ENCODE measurements at regions not wholly inside any gene's neighbourhood (a gene's known extent, or its start where the extent isn't known, plus 50 kb on each side); places are given as distances from the start of the nearest gene placed in this dataset.

DNA sequence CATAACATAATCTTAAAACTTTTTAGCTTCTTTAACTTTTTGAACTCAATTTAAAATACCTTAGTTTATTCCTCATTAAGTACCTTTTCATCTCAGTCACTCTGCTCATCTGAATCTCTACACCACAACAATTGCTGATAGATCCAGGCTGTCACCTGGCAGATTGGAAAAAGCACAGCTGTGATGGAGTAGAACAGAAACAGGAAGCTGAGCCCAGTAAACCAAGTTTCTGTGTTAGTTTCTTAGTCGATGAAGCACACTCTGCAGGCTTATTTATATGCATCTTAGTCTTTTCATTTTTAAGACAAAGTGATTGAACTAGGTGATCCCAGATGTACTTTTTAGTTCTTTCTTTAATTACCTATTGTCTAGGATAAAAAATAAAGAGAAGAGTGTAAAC, 1398.0 kb upstream of the ALCAM start:
- intact Hi-C loops (cut with micrococcal nuclease; ENCODE audit: unreplicated experiment): no loop called here

DNA sequence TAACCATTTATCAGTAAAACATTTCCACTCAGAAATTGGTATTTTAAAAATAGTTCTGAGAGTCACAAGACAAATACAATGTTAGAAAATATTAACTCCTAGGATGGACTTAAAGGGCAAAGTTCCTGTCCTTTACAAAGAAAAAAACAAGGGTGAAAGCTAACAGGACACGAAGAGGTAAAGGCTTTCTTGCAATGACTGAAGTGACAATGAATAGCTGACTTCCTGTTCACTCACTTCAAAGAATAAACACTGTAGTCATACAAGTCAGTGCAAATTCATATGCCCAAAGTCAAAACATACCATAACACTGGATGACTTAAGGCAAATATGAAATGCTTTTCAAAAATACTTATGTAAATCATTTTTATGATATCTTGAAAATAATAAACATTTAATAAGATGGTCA, 1389.8 kb upstream of the ALCAM start:
- Histone ChIP-seq H3K27me3 (ENCODE audit: control insufficient read depth, insufficient read depth, low read length) (no peaks in the 10 kb centered on the region), H3K36me3 (ENCODE audit: control insufficient read depth, insufficient read depth, low read length) (no peaks in the 10 kb centered on the region), H3K4me1 (ENCODE audit: control insufficient read depth, insufficient read depth, low read length) (no peaks in the 10 kb centered on the region), H3K4me3 (ENCODE audit: low read depth in 2 of 2, low read length in 2 of 2) (no peak overlapping the region), H3K9me3 (ENCODE audit: control insufficient read depth, insufficient read depth, low read depth, low read length) (no peaks in the 10 kb centered on the region), H3K27ac (ENCODE audit: low read length) (no peak overlapping the region)
- intact Hi-C loops (cut with micrococcal nuclease; ENCODE audit: unreplicated experiment) (no loop called here), in situ Hi-C loops (cut with HindIII; ENCODE audit: low pct_unique_long_range_greater_than_20kb, low sequenced_read_pairs) (no loop called here)
- CTCF ChIA-PET: interaction anchor here (0.6 kb wide), 1 partner anchor 500 kb away, joined by 3 read pairs; no protein-coding TSS in a partner anchor
- TF ChIP-seq, protein P1, sequence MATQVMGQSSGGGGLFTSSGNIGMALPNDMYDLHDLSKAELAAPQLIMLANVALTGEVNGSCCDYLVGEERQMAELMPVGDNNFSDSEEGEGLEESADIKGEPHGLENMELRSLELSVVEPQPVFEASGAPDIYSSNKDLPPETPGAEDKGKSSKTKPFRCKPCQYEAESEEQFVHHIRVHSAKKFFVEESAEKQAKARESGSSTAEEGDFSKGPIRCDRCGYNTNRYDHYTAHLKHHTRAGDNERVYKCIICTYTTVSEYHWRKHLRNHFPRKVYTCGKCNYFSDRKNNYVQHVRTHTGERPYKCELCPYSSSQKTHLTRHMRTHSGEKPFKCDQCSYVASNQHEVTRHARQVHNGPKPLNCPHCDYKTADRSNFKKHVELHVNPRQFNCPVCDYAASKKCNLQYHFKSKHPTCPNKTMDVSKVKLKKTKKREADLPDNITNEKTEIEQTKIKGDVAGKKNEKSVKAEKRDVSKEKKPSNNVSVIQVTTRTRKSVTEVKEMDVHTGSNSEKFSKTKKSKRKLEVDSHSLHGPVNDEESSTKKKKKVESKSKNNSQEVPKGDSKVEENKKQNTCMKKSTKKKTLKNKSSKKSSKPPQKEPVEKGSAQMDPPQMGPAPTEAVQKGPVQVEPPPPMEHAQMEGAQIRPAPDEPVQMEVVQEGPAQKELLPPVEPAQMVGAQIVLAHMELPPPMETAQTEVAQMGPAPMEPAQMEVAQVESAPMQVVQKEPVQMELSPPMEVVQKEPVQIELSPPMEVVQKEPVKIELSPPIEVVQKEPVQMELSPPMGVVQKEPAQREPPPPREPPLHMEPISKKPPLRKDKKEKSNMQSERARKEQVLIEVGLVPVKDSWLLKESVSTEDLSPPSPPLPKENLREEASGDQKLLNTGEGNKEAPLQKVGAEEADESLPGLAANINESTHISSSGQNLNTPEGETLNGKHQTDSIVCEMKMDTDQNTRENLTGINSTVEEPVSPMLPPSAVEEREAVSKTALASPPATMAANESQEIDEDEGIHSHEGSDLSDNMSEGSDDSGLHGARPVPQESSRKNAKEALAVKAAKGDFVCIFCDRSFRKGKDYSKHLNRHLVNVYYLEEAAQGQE (IDR thresholded peaks at IDR 0.05; ENCODE audit: insufficient read depth in 1 of 2, low read depth in 2 of 2, low read length in 1 of 2): no peak
- TF ChIP-seq CTCF (IDR thresholded peaks at IDR 0.05) (no peak), TCF7L2 (IDR thresholded peaks at IDR 0.05; ENCODE audit: low read depth, low read length) (no peak), POLR2AphosphoS5 (IDR thresholded peaks at IDR 0.05; ENCODE audit: low read depth, low read length) (no peak), SIN3A (IDR thresholded peaks at IDR 0.05; ENCODE audit: borderline replicate concordance, insufficient read depth, low read depth, low read length) (no peak)
- no TSS peak for BruUV-seq (replicated peaks)
- POLR2A ChIA-PET: interaction anchor here (0.7 kb wide), 1 partner anchor 57 kb away, joined by 3 read pairs; no protein-coding TSS in a partner anchor
- ATAC-seq (no peak), DNase-seq (ENCODE audit: low read depth, low spot score) (no peak)

More for the DNA sequence above, 1398.0 kb upstream of the ALCAM start:
- ATAC-seq (no peak), DNase-seq (ENCODE audit: low read depth, low spot score) (no peak)
- Histone ChIP-seq H3K9me3 (ENCODE audit: control insufficient read depth, insufficient read depth, low read depth, low read length) (no peaks in the 10 kb centered on the region), H3K4me1 (ENCODE audit: control insufficient read depth, insufficient read depth, low read length) (no peaks in the 10 kb centered on the region), H3K27me3 (ENCODE audit: control insufficient read depth, insufficient read depth, low read length) (no peaks in the 10 kb centered on the region), H3K36me3 (ENCODE audit: control insufficient read depth, insufficient read depth, low read length) (no peaks in the 10 kb centered on the region), H3K27ac (ENCODE audit: low read length) (no peak overlapping the region), H3K4me3 (ENCODE audit: low read depth in 2 of 2, low read length in 2 of 2) (no peak overlapping the region)
- CTCF ChIA-PET: no interaction called here
- POLR2A ChIA-PET: no interaction called here
- TF ChIP-seq, protein P1 (IDR thresholded peaks at IDR 0.05; ENCODE audit: insufficient read depth in 1 of 2, low read depth in 2 of 2, low read length in 1 of 2): no peak
- no peak for TF ChIP-seq POLR2AphosphoS5 (IDR thresholded peaks at IDR 0.05; ENCODE audit: low read depth, low read length)
- no peak for TF ChIP-seq CTCF (IDR thresholded peaks at IDR 0.05)
- TF ChIP-seq SIN3A (IDR thresholded peaks at IDR 0.05; ENCODE audit: borderline replicate concordance, insufficient read depth, low read depth, low read length): no peak
- TF ChIP-seq TCF7L2 (IDR thresholded peaks at IDR 0.05; ENCODE audit: low read depth, low read length): no peak
- BruUV-seq (replicated peaks): no TSS peak
- in situ Hi-C loops (cut with HindIII; ENCODE audit: low pct_unique_long_range_greater_than_20kb, low sequenced_read_pairs): no loop called here
